ENCODE measurements at regions not wholly inside any gene's neighbourhood (a gene's known extent, or its start where the extent isn't known, plus 50 kb on each side); places are given as distances from the start of the nearest gene placed in this dataset.
A peak's percentile ranks its signal among the peaks of the same experiment; 100 is the strongest.

DNA sequence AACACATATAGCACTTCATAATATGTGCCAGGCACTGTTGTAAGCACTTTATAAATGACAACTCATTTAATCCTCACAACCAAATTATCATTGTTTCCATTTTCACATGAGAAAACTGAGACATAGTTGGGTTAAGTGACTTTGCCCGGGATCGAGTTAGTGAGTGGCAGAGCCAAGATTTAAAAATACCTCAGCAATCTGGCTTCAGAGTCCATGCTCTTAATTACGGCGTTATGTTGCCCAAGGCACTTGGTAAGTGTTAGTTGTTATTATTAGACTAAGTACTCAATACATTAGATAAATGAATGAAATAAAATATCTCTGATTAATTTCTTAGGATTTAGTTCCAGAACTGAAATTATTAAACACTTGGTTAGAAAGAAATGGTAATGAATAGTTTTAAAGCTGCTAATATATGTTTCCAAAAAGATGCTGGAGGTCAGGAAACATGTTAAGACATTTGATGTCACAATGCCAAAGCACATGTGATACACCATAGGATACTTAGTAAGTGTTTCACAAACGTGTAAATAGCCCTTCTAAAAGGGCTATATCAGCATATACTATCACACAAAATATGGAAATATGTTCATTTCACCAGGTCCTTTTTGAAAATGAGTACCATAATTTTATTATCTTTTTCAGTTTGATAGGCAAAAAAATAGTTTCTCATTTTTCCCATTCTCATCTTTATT is 301.9 kb downstream of the GPAT3 start:
- no peak for DNase-seq

DNA sequence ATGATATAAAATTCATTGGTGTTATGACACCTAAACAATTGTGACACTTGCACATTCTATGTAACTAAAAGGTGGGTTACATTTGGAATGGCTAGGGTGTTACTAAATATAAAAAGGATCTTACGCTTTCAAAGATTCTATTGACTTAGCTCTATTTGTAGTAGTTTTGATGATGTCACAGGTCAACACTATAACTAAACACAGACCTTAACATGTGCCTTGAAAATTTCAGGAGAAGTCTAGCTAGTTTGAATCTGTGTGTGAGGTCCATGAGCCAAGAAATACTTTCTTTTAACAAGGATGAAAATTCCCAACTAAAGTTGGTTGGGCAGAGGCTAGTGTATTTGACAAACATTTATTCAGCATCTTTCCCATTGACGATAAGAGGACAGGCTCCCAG is 298.0 kb downstream of the GPAT3 start:
- DNase-seq, result no peak

DNA sequence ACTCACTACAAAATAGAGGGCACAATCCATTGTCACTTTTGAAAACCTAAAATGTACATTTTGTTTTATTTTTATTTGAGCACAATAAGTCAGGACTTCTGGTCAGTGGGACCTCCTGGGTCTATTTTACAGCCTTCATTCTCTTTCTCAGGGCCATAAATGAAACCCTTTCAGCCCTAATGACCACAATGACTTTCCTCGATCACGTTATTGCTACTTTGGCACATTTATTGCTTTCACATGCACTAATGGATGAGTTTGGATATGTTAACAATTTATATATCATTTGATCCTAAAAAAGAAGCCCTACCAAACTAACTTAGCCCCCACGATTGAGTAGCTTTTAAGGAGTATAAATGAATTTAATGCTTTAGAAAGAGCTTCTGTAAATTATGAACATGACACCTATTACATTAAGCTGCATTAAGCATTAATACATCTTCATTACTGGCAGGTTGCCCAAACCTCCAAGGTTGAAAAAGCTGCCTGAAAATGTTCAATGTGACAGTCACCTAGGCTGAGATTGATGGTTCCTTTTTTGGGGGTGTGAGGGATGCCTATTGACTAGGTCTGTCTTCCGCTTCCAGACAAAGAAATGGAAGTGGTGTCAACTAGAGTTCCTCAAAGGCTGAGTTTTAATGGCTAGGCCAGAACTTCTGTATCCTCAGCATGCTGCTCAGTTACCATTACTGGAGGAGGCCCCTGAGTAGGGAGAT is 296.4 kb downstream of the GPAT3 start:
- DNase-seq, result no peak

GRCh38 chr4:83831588-83831987 is 295.7 kb downstream of the GPAT3 start:
- DNase-seq, result no peak

DNA sequence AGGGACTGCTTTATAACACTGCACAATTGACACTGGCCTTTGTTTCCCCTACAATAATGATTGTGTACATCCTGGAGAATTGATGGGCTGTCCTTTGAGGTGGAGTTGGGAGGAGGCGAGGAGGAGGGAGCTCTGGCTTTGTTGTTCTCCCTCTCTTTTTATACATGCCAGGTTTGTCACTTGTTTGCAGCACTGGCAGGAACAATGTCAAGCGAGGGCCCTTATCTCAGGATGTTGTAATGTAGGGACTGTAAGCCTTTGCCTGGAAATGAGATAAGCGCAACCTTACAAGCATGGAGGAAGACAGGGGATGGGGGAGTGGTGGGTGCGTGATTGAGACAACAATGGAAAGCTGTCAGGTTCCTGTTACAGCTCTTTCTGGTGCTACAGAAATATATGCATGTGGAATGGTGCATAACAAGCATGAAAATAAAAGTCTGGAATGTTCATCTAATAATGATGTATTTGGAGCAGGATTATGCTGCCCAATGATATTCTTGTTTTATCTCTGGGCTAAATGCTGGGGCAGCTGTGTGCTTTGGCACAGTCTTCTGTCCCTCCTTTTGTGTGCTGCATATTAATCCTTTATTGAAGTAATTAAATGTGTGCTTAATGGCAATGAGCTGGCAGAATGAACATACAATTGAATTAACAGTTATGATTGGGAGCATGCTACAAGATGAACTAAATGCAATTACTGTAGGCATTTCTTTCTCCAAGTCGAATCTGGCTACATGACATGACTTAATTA is 294.4 kb downstream of the GPAT3 start:
- no peak for DNase-seq

- DNase-seq, result no peak
These were observed 292.7 kb downstream of the GPAT3 start for GRCh38 chr4:83828601-83829000.

GRCh38 chr4:83821493-83821892 is 285.6 kb downstream of the GPAT3 start:
- no peak for DNase-seq

DNA sequence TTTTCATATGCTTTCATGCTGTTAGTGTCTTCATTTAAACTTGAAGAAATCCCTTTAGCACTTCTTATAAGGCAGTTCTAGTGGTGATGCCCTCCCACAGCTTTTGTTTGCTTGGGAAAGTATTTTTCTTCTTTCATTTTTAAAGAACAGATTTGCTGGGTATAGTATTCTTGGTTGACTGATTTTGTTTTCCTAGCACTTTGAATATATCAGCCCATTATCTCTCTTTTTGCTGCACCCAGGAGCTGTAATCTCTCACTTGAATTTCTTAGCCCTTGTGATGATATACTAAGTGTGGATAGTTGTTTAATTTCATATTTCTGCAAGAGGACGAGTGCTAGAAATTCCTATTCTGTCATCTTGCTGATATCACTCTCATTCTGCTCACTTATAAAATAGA is 283.7 kb downstream of the GPAT3 start:
- no peak for DNase-seq

- DNase-seq, result no peak
These were observed 274.5 kb downstream of the GPAT3 start for GRCh38 chr4:83810428-83810827.

DNA sequence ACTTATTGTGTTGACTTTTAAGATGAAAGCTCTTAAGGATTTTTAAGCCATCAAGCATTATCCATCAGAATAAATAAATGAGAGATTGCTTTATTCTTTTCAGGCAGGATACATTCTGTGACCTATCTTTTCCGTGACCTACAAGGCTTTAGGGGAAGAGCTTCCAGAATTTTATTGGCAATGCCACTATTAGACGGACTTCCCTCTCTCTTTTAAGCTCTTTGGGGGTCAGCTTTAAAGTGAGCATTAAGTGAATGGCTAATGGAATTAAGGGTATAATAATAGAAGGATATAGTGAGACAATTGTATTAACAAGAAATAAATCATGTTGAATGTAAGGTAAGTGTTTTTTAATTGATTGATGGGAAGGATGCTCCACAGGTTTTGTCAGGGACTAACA is 273.7 kb downstream of the GPAT3 start:
- no peak for DNase-seq

DNA sequence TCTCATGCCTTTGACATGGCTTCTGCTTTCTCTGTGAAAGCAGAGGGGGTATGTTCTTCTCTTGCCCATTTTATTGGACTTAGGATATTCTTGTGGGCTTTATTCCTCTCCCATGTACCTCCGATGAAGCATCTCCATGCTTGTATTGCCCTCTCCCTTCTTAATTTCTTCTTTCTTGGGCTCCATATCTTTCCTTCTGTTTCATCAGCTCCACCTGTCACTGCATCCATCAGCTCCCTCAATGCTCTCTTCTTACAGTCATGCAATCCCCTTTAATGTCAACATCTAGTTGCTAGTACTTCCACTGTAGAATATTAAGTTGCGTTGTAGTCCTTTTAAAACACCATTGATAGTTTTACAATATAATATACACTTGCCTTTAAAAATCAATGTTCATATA is 257.6 kb downstream of the GPAT3 start:
- no peak for DNase-seq

- DNase-seq, result no peak
These were observed 250.0 kb downstream of the GPAT3 start for GRCh38 chr4:83785891-83786290.

- DNase-seq, result no peak
These were observed 247.3 kb downstream of the GPAT3 start for GRCh38 chr4:83783215-83783614.

- no peak for DNase-seq
These were observed 246.7 kb downstream of the GPAT3 start for GRCh38 chr4:83782591-83782990.

DNA sequence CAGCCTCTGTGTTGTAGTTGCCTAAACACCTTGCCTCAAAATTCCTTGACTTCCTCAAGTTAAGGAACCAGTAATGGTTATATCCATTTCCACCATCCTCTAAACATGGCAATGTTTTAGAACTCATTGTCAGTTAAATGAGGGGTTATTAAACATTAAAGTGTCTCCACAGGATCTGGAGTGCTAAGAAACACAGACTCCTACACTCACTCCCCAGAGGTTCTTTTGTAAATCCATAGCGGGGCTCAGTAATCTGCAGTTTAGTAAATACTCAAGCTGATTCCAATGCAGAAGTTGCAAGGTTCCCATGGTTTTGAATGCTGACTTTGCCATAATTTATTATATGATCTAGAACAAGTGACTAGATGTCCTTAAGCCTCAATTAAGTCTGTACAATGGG is 245.5 kb downstream of the GPAT3 start:
- no peak for DNase-seq

GRCh38 chr4:83780053-83780733 is 244.3 kb downstream of the GPAT3 start:
- no peak for DNase-seq

- no peak for DNase-seq
These were observed 243.5 kb downstream of the GPAT3 start for GRCh38 chr4:83779103-83780052.

GRCh38 chr4:83772685-83773084 is 236.8 kb downstream of the GPAT3 start:
- no peak for DNase-seq

GRCh38 chr4:83771113-83771705 is 235.3 kb downstream of the GPAT3 start:
- DNase-seq, result peak; percentile 12

- DNase-seq, result no peak
These were observed 232.2 kb downstream of the GPAT3 start for GRCh38 chr4:83768146-83768545.

DNA sequence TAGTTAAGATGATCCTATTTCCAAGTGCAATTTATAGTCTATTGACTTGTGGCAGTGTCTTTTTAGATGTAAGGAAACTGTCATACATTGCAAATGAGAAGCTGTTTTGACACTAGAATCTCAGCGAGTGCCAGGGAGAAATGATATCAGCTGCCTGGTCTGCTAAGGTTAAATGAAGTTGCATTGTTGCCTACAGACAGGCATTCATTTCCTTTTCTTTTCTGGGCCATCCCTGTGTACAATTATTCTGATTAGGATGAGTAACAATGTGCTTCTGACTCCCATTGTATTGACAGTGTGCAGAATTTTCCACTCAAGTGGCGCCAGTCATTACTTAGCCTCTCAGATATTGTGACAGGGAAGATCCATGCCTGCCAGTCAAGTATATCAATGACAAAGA is 231.2 kb downstream of the GPAT3 start:
- no peak for DNase-seq

GRCh38 chr4:83759611-83760010 is 223.7 kb downstream of the GPAT3 start:
- no peak for DNase-seq
